GM12878 (cell line): ENCODE measurements at regions not wholly inside any gene's neighbourhood (a gene's known extent, or its start where the extent isn't known, plus 50 kb on each side); places are given as distances from the start of the nearest gene placed in this dataset.

Experiments
- ATAC-seq: fragments of 200-7000 bp; cut with Tn5 transposase; 3 replicates; pipeline ENCODE4 v1.9.1; 2020; ENCODE audit warnings: mild to moderate bottlenecking, moderate library complexity
- BruUV-seq: library from RNA; stranded (reverse); fragments of 400-500 nt; replicated peaks from 2 replicates; lab custom pipeline; 2021; lab: Mats Ljungman, UMichigan
- CTCF ChIA-PET: fragments of 300-600 bp; sonication (Branson Sonifier 250); formaldehyde crosslinking; extraction: SDS; loops from one replicate; lab custom pipeline; 2021; ENCODE audit warnings: inconsistent platforms; lab: Yijun Ruan, JAX
- POLR2A ChIA-PET: fragments of 350-600 bp; formaldehyde crosslinking; extraction: SDS; loops from one replicate; lab custom pipeline; 2021; ENCODE audit warnings: inconsistent platforms; lab: Charles Lee
- RAD21 ChIA-PET: fragments of 300-600 bp; sonication (Branson Sonifier 250); formaldehyde crosslinking; loops from one replicate; lab custom pipeline; 2023; ENCODE audit warnings: antibody characterized with exemption; ENCODE audit not compliant: unreplicated experiment; lab: Charles Lee
- SMC1A ChIA-PET: fragments of 300-600 bp; sonication (Branson Sonifier 250); formaldehyde crosslinking; loops from one replicate; lab custom pipeline; 2023; ENCODE audit not compliant: unreplicated experiment, uncharacterized antibody; lab: Charles Lee
- DNase-seq: peaks from one replicate; pipeline ENCODE4 v3.0.0-alpha.2; 2011; ENCODE audit warnings: low read depth, low spot score
- FAIRE-seq: peaks from 3 replicates; lab custom pipeline; 2011; peaks lifted over from hg19 to GRCh38; lab: Jason Lieb, UNC
- H2AFZ ChIP-seq: 2 replicates; pipeline ENCODE4 v1.6.0; 2011; ENCODE audit warnings: low read depth, low read length, control low read depth; ENCODE audit not compliant: control insufficient read depth
- H3K27ac ChIP-seq: 2 replicates; pipeline ENCODE4 v1.5.1; 2011; ENCODE audit warnings: control low read depth; ENCODE audit not compliant: control insufficient read depth, insufficient read depth
- H3K27me3 ChIP-seq, 2 experiments: replicated peaks in 1 of 2; 2 replicates each; pipeline versions ENCODE4 v1.6.0 to v1.6.1; 2011; ENCODE audit warnings: low read length in 1 of 2; ENCODE audit not compliant: control insufficient read depth in 2 of 2, insufficient read depth in 2 of 2
- H3K36me3 ChIP-seq, 2 experiments: 2 replicates each; pipeline ENCODE4 v1.5.1; 2011; ENCODE audit warnings: low read length in 1 of 2; ENCODE audit not compliant: control insufficient read depth in 2 of 2, insufficient read depth in 2 of 2
- H3K4me1 ChIP-seq: 2 replicates; pipeline ENCODE4 v1.6.1; 2011; ENCODE audit warnings: mild to moderate bottlenecking, low read length, moderate library complexity, mixed read lengths; ENCODE audit not compliant: control insufficient read depth, insufficient read depth
- H3K4me2 ChIP-seq: 2 replicates; pipeline ENCODE4 v1.6.0; 2011; ENCODE audit warnings: control low read depth; ENCODE audit not compliant: control insufficient read depth, insufficient read depth
- H3K4me3 ChIP-seq: fragments of 200-600 bp; sonication (generic); 2 replicates; pipeline ENCODE4 v1.5.1; 2016
- H3K79me2 ChIP-seq: 2 replicates; pipeline ENCODE4 v1.6.0; 2011; ENCODE audit warnings: low read length; ENCODE audit not compliant: control insufficient read depth, insufficient read depth
- H3K9ac ChIP-seq: 2 replicates; pipeline ENCODE4 v1.8.0; 2011; ENCODE audit warnings: low read length, control low read depth, mixed read lengths; ENCODE audit not compliant: control insufficient read depth, insufficient read depth
- H3K9me3 ChIP-seq: replicated peaks from 3 replicates; pipeline ENCODE4 v1.5.1; 2011; ENCODE audit warnings: mild to moderate bottlenecking, low read length; ENCODE audit not compliant: control insufficient read depth, insufficient read depth
- H4K20me1 ChIP-seq: 2 replicates; pipeline ENCODE4 v1.6.0; 2011; ENCODE audit not compliant: control insufficient read depth, insufficient read depth
- ATF3 ChIP-seq: IDR thresholded peaks from 2 replicates; pipeline ENCODE4 v1.6.1; 2011; ENCODE audit warnings: low read depth, mild to moderate bottlenecking, low read length, moderate library complexity, borderline replicate concordance; ENCODE audit errors: extremely low read depth
- BCL3 ChIP-seq: IDR thresholded peaks from 2 replicates; pipeline ENCODE4 v1.6.1; 2011; ENCODE audit warnings: borderline replicate concordance, low read depth, mild to moderate bottlenecking, moderate library complexity, low read length; ENCODE audit not compliant: insufficient read depth, poor library complexity, severe bottlenecking
- BCLAF1 ChIP-seq: fragments of 450-650 bp; IDR thresholded peaks from 2 replicates; pipeline ENCODE4 v1.6.1; 2017; ENCODE audit warnings: antibody characterized with exemption, mild to moderate bottlenecking, moderate library complexity
- CHD1 ChIP-seq: IDR thresholded peaks from 2 replicates; pipeline ENCODE4 v1.6.1; 2012; ENCODE audit warnings: low read depth, low read length, improper control_type of control experiment
- EZH2 ChIP-seq: IDR thresholded peaks from 2 replicates; pipeline ENCODE4 v1.6.1; 2012; ENCODE audit warnings: low read depth, mild to moderate bottlenecking, control low read depth, inconsistent platforms, low read length, borderline replicate concordance; ENCODE audit not compliant: control insufficient read depth
- HDAC6 ChIP-seq: fragments of 200-600 bp; sonication (generic); IDR thresholded peaks from one replicate; pipeline ENCODE4 v1.8.0; 2017; ENCODE audit warnings: antibody characterized with exemption; ENCODE audit not compliant: unreplicated experiment
- IRF5 ChIP-seq: fragments of 450-650 bp; IDR thresholded peaks from 2 replicates; pipeline ENCODE4 v1.6.1; 2017; ENCODE audit warnings: borderline replicate concordance
- KDM1A ChIP-seq: fragments of 200-600 bp; sonication (generic); IDR thresholded peaks from 2 replicates; pipeline ENCODE4 v1.6.1; 2016; ENCODE audit warnings: borderline replicate concordance
- PAX8 ChIP-seq: fragments of 450-650 bp; IDR thresholded peaks from 2 replicates; pipeline ENCODE4 v1.6.1; 2017; ENCODE audit warnings: mild to moderate bottlenecking, moderate library complexity
- YY1 ChIP-seq: IDR thresholded peaks from 2 replicates; pipeline ENCODE4 v1.6.1; 2011; ENCODE audit warnings: low read depth, mild to moderate bottlenecking, low read length
- ZBTB11 ChIP-seq: fragments of 450-650 bp; formaldehyde crosslinking; IDR thresholded peaks from 2 replicates; pipeline ENCODE4 v1.5.0; 2022; ENCODE audit warnings: mild to moderate bottlenecking, missing genetic modification characterization
- ZNF622 ChIP-seq: fragments of 450-650 bp; IDR thresholded peaks from 2 replicates; pipeline ENCODE4 v1.6.1; 2017; ENCODE audit warnings: mild to moderate bottlenecking, inconsistent platforms
- WGBS: methylation state at CpG from one replicate; pipeline ENCODE4 v1.1.6; 2016; ENCODE audit warnings: low lambda C conversion rate; ENCODE audit not compliant: insufficient replicate concordance, insufficient coverage; ENCODE audit errors: missing lambda C conversion rate; 5-methylcytosine and 5-hydroxymethylcytosine counted together
- in situ Hi-C: fragments of 300-500 bp; cut with MboI; formaldehyde crosslinking; loops from 9 replicates; pipeline ENCODE4 v1.14.3; 2018; ENCODE audit warnings: mixed read lengths
- intact Hi-C: fragments of 100-400 bp; cut with micrococcal nuclease; formaldehyde crosslinking; loops from one replicate; pipeline ENCODE4 v1.14.2; 2022; ENCODE audit not compliant: unreplicated experiment

GRCh38 chr2:12210016-12210933 lies 463.8 kb downstream of the LPIN1 start:
- no peaks in the 10 kb centered on the region for H3K79me2 ChIP-seq
- H3K27me3 ChIP-seq: no peaks in the 10 kb centered on the region
- no peaks in the 10 kb centered on the region for H3K4me1 ChIP-seq
- no peak for ATAC-seq
- H4K20me1 ChIP-seq: no peaks in the 10 kb centered on the region
- no peak overlapping the region for H3K4me3 ChIP-seq
- SMC1A ChIA-PET: interaction anchor here (1.0 kb wide), 1 partner anchor 153 kb away, joined by 3 read pairs; no protein-coding TSS in a partner anchor
- no peaks in the 10 kb centered on the region for H3K36me3 ChIP-seq
- intact Hi-C loops: no loop called here
- FAIRE-seq: no peak
- CTCF ChIA-PET: interaction anchor here (0.7 kb wide), 1 partner anchor 25 kb away, joined by 5 read pairs; no protein-coding TSS in a partner anchor
- H3K9ac ChIP-seq: no peak overlapping the region
- in situ Hi-C loops: no loop called here
- 85% methylated on average over 17 of the region's 17 CpGs for WGBS
- no peaks in the 10 kb centered on the region for H3K9me3 ChIP-seq
- BruUV-seq: no TSS peak
- H3K27ac ChIP-seq: no peak overlapping the region
- RAD21 ChIA-PET: interaction anchor here (1.1 kb wide), 1 partner anchor 76 kb away, joined by 3 read pairs; no protein-coding TSS in a partner anchor
- DNase-seq: no peak
- no peak overlapping the region for H2AFZ ChIP-seq
- POLR2A ChIA-PET: no interaction called here
- H3K4me2 ChIP-seq: no peak overlapping the region
- no peak for TF ChIP-seq EZH2
- no peak for TF ChIP-seq YY1
- TF ChIP-seq BCL3: no peak
- no peak for TF ChIP-seq ATF3
- TF ChIP-seq HDAC6: no peak
- no peak for TF ChIP-seq KDM1A
- TF ChIP-seq PAX8: no peak
- no peak for TF ChIP-seq IRF5
- no peak for TF ChIP-seq CHD1
- no peak for TF ChIP-seq ZNF622
- no peak for TF ChIP-seq ZBTB11 (CRISPR knock-in tag)
- no peak for TF ChIP-seq BCLAF1
